ENCODE measurements at regions not wholly inside any gene's neighbourhood (a gene's known extent, or its start where the extent isn't known, plus 50 kb on each side); places are given as distances from the start of the nearest gene placed in this dataset.
"Not testable (repeated sequence)": the region's sequence is repeated elsewhere in the genome, so short reads cannot be mapped to it uniquely, and the experiment has no call there.

DNA sequence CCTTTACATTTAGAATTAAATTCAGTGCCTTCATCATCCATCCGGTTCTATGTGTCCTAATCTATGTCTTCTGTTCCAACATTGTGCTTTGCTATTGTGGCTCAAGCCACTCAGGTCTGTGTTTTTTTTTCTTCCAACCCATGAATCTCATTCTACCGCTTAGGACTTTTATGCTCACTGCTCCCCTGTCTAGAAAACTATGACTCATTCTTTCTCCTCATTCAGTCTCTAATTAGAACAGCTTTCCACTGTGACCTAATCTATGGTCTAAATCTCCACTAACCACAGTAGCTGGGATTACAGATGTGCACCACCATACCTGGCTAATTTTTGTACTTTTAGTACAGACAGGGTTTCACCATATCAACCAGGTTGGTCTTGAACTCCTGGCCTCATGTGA lies 418.7 kb downstream of the KCNJ2 start:
- Mint-ChIP-seq H3K4me1 (peaks cover 1% of the 10 kb centered on the region), H3K4me3 (no peak overlapping the region), H3K27me3 (no peaks in the 10 kb centered on the region), H3K27ac (no peak overlapping the region), H3K36me3 (ENCODE audit: low read depth) (no peaks in the 10 kb centered on the region), H3K9me3 (peaks cover 4% of the 10 kb centered on the region)
- no peak for DNase-seq
- ATAC-seq = no peak

DNA sequence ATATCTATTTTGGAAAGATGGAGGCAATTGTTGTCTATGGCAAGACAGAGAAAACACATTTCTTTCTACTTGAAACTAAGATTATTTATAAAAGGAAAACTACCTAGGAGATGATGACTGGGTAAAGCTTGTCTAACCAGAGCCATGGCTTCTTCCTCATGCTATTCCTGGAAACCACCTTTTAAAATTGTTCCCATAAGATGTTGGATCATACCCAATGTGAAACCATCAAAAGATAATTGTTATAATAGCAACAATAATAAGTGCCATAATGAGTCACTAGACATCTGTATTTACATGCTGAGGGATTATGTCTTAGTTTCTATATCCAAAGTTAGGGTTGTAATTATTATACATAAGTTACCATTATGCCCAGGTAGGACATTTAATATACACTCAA lies 428.4 kb downstream of the KCNJ2 start:
- no peaks in the 10 kb centered on the region for H3K36me3 Mint-ChIP-seq (ENCODE audit: low read depth)
- peaks cover 2% of the 10 kb centered on the region for H3K27me3 Mint-ChIP-seq
- no peaks in the 10 kb centered on the region for H3K4me1 Mint-ChIP-seq
- no peak for DNase-seq
- H3K4me3 Mint-ChIP-seq = no peak overlapping the region
- H3K9me3 Mint-ChIP-seq = no peaks in the 10 kb centered on the region
- no peak for ATAC-seq
- H3K27ac Mint-ChIP-seq = no peak overlapping the region

DNA sequence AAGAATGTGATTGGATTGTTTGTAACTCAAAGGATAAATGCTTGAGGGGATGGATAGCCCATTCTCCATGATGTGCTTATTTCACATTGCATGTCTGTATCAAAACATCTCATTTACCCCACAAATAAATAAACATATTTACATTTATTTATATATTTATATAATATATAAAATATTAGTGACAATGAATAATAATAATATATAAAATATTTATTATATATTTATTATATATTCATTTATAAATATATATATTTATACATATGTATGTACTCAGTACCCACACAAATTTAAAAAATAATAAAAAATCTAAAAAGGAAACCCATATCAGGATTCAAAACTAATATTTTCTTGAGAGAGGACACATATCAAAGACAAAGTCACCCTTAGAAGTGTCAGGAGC lies 429.9 kb downstream of the KCNJ2 start:
- Mint-ChIP-seq H3K27me3 (peaks cover 2% of the 10 kb centered on the region), H3K36me3 (ENCODE audit: low read depth) (no peaks in the 10 kb centered on the region), H3K4me3 (no peak overlapping the region), H3K4me1 (no peaks in the 10 kb centered on the region), H3K9me3 (no peaks in the 10 kb centered on the region), H3K27ac (no peak overlapping the region)
- DNase-seq (no peak), ATAC-seq (no peak)

- not testable (repeated sequence) for DNase-seq; H3K27ac Mint-ChIP-seq; H3K4me3 Mint-ChIP-seq; ATAC-seq; H3K9me3 Mint-ChIP-seq; H3K27me3 Mint-ChIP-seq; H3K36me3 Mint-ChIP-seq (ENCODE audit: low read depth); H3K4me1 Mint-ChIP-seq
Measured at GRCh38 chr17:70599945-70600344, 430.6 kb downstream of the KCNJ2 start.

GRCh38 chr17:70603226-70603625 lies 433.9 kb downstream of the KCNJ2 start:
- Mint-ChIP-seq H3K9me3 (no peaks in the 10 kb centered on the region), H3K27ac (no peak overlapping the region), H3K27me3 (peaks cover 2% of the 10 kb centered on the region), H3K4me1 (no peaks in the 10 kb centered on the region), H3K4me3 (no peak overlapping the region), H3K36me3 (ENCODE audit: low read depth) (no peaks in the 10 kb centered on the region)
- DNase-seq = no peak
- ATAC-seq = no peak

DNA sequence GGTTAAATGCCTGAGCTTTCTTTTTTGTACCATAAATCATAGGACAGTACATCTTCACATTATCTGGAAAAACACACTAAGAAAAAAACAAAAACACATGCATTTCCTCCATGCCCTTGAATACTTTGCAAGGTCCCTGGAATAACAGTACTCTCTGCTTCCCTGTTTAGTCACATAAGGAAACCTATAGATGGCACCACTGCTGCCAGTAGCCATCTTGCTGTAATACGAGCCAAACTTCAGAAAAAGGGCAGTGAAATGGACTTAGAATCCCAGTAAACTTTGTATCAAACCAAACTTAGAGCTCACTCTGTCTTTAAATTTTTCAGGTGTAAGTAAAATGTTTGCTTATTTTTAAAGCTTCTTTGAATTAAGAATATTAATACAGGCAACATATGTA lies 435.5 kb downstream of the KCNJ2 start:
- Mint-ChIP-seq H3K36me3 (ENCODE audit: low read depth) (no peaks in the 10 kb centered on the region), H3K4me1 (no peaks in the 10 kb centered on the region), H3K9me3 (no peaks in the 10 kb centered on the region), H3K4me3 (no peak overlapping the region), H3K27me3 (peaks cover 2% of the 10 kb centered on the region), H3K27ac (no peak overlapping the region)
- DNase-seq (no peak), ATAC-seq (no peak)

DNA sequence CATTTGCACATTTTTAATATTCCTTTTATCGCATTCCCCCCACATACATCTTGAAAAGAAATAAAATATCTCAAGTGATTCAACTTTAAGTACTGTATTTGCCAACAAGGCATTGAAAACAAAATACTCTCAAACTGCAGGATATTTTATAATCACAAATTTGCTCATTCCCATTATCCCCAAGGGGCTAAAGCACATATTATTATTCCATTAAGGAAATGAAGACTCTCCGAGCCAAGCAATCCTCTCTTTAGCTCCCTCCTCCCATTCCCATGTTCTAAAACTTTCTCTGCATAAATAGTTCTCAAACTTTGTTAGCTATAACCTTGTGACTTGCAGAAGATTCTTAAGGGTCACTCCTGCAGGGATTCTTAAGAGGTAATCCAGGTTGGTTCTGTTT lies 436.8 kb downstream of the KCNJ2 start:
- Mint-ChIP-seq H3K4me1 (no peaks in the 10 kb centered on the region), H3K27ac (no peak overlapping the region), H3K36me3 (ENCODE audit: low read depth) (no peaks in the 10 kb centered on the region), H3K4me3 (no peak overlapping the region), H3K27me3 (peaks cover 2% of the 10 kb centered on the region), H3K9me3 (no peaks in the 10 kb centered on the region)
- DNase-seq (no peak), ATAC-seq (no peak)

DNA sequence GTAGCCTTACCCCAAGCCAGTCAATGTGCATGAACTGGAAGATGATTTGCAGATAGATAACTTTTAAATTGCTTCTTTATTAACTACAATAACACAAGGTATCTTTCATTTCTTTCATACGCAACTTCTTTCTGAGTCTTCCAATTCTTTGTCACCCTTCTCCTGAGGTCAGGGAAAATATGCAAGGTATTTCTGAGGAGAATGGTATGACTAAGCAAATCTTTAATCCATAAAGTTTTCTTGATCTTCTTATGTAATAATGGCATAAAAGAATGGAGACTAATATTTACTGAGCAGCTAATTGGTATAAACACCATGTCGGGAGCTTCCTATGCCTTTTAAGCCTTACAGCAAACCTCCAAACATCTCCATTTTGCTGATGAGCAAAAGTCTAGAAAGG lies 438.9 kb downstream of the KCNJ2 start:
- Mint-ChIP-seq H3K36me3 (ENCODE audit: low read depth) (no peaks in the 10 kb centered on the region), H3K27me3 (peaks cover 2% of the 10 kb centered on the region), H3K9me3 (peaks cover 3% of the 10 kb centered on the region), H3K27ac (no peak overlapping the region), H3K4me1 (no peaks in the 10 kb centered on the region), H3K4me3 (no peak overlapping the region)
- no peak for DNase-seq
- no peak for ATAC-seq

DNA sequence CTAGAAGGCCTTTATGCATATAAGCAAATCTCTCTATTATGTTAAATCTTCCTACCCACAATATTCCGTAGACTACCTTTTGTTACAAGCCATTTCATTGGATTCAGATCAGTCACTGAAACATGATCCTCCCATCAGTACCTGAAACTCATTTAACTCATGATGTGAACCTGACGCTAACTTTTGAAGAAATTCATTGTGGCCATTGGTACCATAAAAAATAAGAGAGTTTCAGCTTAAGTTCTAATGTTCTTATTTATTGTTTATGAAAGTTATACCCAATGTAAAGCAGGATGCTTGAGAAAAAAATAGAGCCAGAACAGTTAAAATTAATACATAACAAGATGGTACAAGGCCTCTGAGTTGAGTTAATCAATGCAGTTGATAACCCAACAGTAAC lies 439.6 kb downstream of the KCNJ2 start:
- Mint-ChIP-seq H3K36me3 (ENCODE audit: low read depth) (no peaks in the 10 kb centered on the region), H3K27me3 (peaks cover 2% of the 10 kb centered on the region), H3K9me3 (peaks cover 3% of the 10 kb centered on the region), H3K4me3 (no peak overlapping the region), H3K4me1 (no peaks in the 10 kb centered on the region), H3K27ac (no peak overlapping the region)
- ATAC-seq = no peak
- DNase-seq = no peak

GRCh38 chr17:70609566-70609965 lies 440.2 kb downstream of the KCNJ2 start:
- Mint-ChIP-seq H3K9me3 (peaks cover 3% of the 10 kb centered on the region), H3K27ac (no peak overlapping the region), H3K4me3 (no peak overlapping the region), H3K4me1 (no peaks in the 10 kb centered on the region), H3K27me3 (peaks cover 2% of the 10 kb centered on the region), H3K36me3 (ENCODE audit: low read depth) (no peaks in the 10 kb centered on the region)
- no peak for DNase-seq
- ATAC-seq = no peak

- peaks cover 3% of the 10 kb centered on the region for H3K9me3 Mint-ChIP-seq
- DNase-seq (no peak), ATAC-seq (no peak)
- no peaks in the 10 kb centered on the region for H3K4me1 Mint-ChIP-seq
- H3K27ac Mint-ChIP-seq = no peak overlapping the region
- H3K27me3 Mint-ChIP-seq = peaks cover 2% of the 10 kb centered on the region
- no peak overlapping the region for H3K4me3 Mint-ChIP-seq
- H3K36me3 Mint-ChIP-seq (ENCODE audit: low read depth) = no peaks in the 10 kb centered on the region
Measured at GRCh38 chr17:70610161-70610560, 440.8 kb downstream of the KCNJ2 start.

DNA sequence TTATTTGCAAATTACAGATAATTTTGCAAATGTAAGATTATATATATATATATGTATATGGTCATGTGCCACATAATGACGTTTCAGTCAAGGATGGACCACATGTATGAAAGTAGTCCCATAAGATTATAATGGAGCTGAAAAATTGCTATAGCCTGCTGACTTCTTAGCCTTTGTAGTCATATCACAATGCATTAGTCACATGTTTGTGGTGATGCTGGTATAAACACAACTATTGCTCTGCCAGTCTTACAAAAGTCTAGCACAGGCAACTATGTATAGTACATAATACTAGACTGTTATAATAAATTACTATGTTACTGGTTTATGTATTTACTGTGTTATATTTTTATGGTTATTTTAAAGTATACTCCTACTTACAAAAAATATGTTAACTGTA lies 444.3 kb downstream of the KCNJ2 start:
- no peak for DNase-seq
- Mint-ChIP-seq H3K27ac (no peak overlapping the region), H3K4me1 (no peaks in the 10 kb centered on the region), H3K36me3 (ENCODE audit: low read depth) (no peaks in the 10 kb centered on the region), H3K4me3 (no peak overlapping the region), H3K27me3 (peaks cover 2% of the 10 kb centered on the region), H3K9me3 (peaks cover 3% of the 10 kb centered on the region)
- no peak for ATAC-seq

DNA sequence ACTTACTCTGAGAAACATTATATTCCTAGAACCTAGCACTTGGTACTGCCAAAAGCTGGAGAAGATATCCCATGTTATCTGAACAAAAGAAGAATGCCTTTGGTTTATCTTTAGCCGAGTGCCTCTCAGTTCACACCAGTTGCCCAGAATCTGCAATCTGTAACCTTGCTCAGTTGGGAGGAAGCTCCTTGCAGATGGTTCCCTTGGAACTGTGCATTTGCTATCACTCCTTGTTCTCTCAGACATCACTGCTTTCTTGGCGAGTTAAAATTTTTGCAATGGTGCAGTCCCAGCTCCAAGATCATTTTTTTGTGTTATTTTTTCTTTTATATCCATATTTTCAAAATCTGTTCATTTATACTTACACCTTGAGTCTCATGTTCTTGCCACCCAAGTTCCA lies 446.5 kb downstream of the KCNJ2 start:
- H3K9me3 Mint-ChIP-seq = peaks cover 3% of the 10 kb centered on the region
- H3K27ac Mint-ChIP-seq = no peak overlapping the region

GRCh38 chr17:70618641-70619040 lies 449.3 kb downstream of the KCNJ2 start:
- ATAC-seq (no peak), DNase-seq (no peak)
- H3K9me3 Mint-ChIP-seq = no peaks in the 10 kb centered on the region
- no peaks in the 10 kb centered on the region for H3K27me3 Mint-ChIP-seq
- H3K4me3 Mint-ChIP-seq = no peak overlapping the region
- peaks cover 2% of the 10 kb centered on the region for H3K4me1 Mint-ChIP-seq
- no peaks in the 10 kb centered on the region for H3K36me3 Mint-ChIP-seq (ENCODE audit: low read depth)
- no peak overlapping the region for H3K27ac Mint-ChIP-seq

More for the DNA sequence above, 446.5 kb downstream of the KCNJ2 start:
- DNase-seq (no peak), ATAC-seq (no peak)
- peaks cover 2% of the 10 kb centered on the region for H3K27me3 Mint-ChIP-seq
- H3K4me1 Mint-ChIP-seq = no peaks in the 10 kb centered on the region
- no peaks in the 10 kb centered on the region for H3K36me3 Mint-ChIP-seq (ENCODE audit: low read depth)
- H3K4me3 Mint-ChIP-seq = no peak overlapping the region

- Mint-ChIP-seq H3K27me3 (no peaks in the 10 kb centered on the region), H3K4me3 (no peak overlapping the region), H3K27ac (no peak overlapping the region), H3K4me1 (peaks cover 2% of the 10 kb centered on the region), H3K9me3 (no peaks in the 10 kb centered on the region), H3K36me3 (ENCODE audit: low read depth) (no peaks in the 10 kb centered on the region)
- no peak for DNase-seq
- ATAC-seq = no peak
Measured at GRCh38 chr17:70621566-70621965, 452.2 kb downstream of the KCNJ2 start.

All from activated naive CD8-positive, alpha-beta T cell treated with anti-CD3 and anti-CD28 coated beads, Interleukin-2, amount 50 U/mL, for 24 hours (primary cell).